Tibial nerve (tissue), 4 donors: ENCODE measurements at regions not wholly inside any gene's neighbourhood (a gene's known extent, or its start where the extent isn't known, plus 50 kb on each side); places are given as distances from the start of the nearest gene placed in this dataset.

Experiments used
- DNase-seq, 2 donors: peaks; one replicate each; pipeline ENCODE4 v3.0.0-alpha.2; 2019; ENCODE audit warnings: low spot score in 2 of 2
- H3K27ac ChIP-seq, 4 donors: fragments of 200-600 bp; sonication (generic) in 3 of 4; one replicate each; pipeline ENCODE4 v1.5.1; 2017 to 2019; ENCODE audit warnings: mild to moderate bottlenecking in 1 of 4
- H3K27me3 ChIP-seq, 2 donors: fragments of 200-600 bp; sonication (generic) in 1 of 2; one replicate each; pipeline versions ENCODE4 v1.5.1 to v1.6.0; 2017 to 2019
- H3K36me3 ChIP-seq, 3 donors: fragments of 200-600 bp; sonication (generic); one replicate each; pipeline ENCODE4 v1.5.1; 2018 to 2019
- H3K4me1 ChIP-seq, 4 donors: fragments of 200-600 bp; sonication (generic) in 3 of 4; one replicate each; pipeline ENCODE4 v1.5.1; 2017 to 2019
- H3K4me3 ChIP-seq, 4 donors: fragments of 200-600 bp; sonication (generic) in 3 of 4; one replicate each; pipeline ENCODE4 v1.5.1; 2017 to 2019; ENCODE audit warnings: mild to moderate bottlenecking in 1 of 4, moderate library complexity in 1 of 4
- H3K9me3 ChIP-seq, 4 donors: fragments of 200-600 bp; sonication (generic) in 3 of 4; one replicate each; pipeline ENCODE4 v1.5.1; 2017 to 2019
- EP300 ChIP-seq, 2 donors: sonication (generic); formaldehyde crosslinking; IDR thresholded peaks; one replicate each; pipeline ENCODE4 v1.6.1; 2017; ENCODE audit warnings: antibody characterized with exemption in 2 of 2, mild to moderate bottlenecking in 1 of 2
- POLR2A ChIP-seq, 2 donors: fragments of 450-650 bp; IDR thresholded peaks; one replicate each; pipeline ENCODE4 v1.6.1; 2017; ENCODE audit warnings: antibody characterized with exemption in 2 of 2, mild to moderate bottlenecking in 2 of 2, moderate library complexity in 2 of 2
- WGBS, 2 donors: methylation state at CpG; one replicate each; pipeline ENCODE4 v1.1.5; 2018; 5-methylcytosine and 5-hydroxymethylcytosine counted together
- TF ChIP-seq, protein P1 (sequence below), 5 experiments: fragments of 200-600 bp in 3 of 5; fragments of 450-650 bp in 2 of 5; sonication (generic) in 3 of 5; IDR thresholded peaks; one replicate each; pipeline ENCODE4 v1.5.1; 2016 to 2019; ENCODE audit warnings: antibody characterized with exemption in 5 of 5, mild to moderate bottlenecking in 3 of 5, moderate library complexity in 2 of 5

DNA sequence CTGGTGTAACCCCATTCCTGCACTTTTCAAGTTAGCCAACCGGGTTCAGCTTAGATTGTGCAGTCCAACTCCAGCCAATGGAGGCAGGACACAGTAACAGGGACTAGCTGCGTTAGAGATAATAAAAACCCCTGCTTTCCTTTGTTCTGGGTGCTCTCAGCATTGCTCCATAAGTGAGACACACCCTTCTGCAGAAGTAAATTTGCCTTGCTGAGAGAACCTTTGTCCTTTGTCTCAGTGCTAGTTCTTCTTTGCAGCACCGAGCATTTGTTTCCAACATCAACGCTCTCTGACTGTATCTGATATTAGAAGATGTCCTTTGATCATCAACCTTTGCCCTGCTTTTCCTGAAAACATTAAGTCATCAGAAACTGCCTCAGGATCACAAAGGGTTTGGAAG, 169.5 kb upstream of the OR13F1 start:
- H3K36me3 ChIP-seq: no peaks in the 10 kb centered on the region
- DNase-seq: no peak
- H3K27ac ChIP-seq: no peak overlapping the region
- no peaks in the 10 kb centered on the region for H3K4me1 ChIP-seq
- WGBS, 2 donors: 81 to 86% methylated on average over 4 of the region's 4 CpGs
- TF ChIP-seq, protein P1, sequence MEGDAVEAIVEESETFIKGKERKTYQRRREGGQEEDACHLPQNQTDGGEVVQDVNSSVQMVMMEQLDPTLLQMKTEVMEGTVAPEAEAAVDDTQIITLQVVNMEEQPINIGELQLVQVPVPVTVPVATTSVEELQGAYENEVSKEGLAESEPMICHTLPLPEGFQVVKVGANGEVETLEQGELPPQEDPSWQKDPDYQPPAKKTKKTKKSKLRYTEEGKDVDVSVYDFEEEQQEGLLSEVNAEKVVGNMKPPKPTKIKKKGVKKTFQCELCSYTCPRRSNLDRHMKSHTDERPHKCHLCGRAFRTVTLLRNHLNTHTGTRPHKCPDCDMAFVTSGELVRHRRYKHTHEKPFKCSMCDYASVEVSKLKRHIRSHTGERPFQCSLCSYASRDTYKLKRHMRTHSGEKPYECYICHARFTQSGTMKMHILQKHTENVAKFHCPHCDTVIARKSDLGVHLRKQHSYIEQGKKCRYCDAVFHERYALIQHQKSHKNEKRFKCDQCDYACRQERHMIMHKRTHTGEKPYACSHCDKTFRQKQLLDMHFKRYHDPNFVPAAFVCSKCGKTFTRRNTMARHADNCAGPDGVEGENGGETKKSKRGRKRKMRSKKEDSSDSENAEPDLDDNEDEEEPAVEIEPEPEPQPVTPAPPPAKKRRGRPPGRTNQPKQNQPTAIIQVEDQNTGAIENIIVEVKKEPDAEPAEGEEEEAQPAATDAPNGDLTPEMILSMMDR (IDR thresholded peaks at IDR 0.05): no peak
- TF ChIP-seq EP300 (IDR thresholded peaks at IDR 0.05) (no peak), POLR2A (IDR thresholded peaks at IDR 0.05) (no peak)
- no peak overlapping the region for H3K4me3 ChIP-seq
- no peaks in the 10 kb centered on the region for H3K27me3 ChIP-seq
- no peaks in the 10 kb centered on the region for H3K9me3 ChIP-seq

DNA sequence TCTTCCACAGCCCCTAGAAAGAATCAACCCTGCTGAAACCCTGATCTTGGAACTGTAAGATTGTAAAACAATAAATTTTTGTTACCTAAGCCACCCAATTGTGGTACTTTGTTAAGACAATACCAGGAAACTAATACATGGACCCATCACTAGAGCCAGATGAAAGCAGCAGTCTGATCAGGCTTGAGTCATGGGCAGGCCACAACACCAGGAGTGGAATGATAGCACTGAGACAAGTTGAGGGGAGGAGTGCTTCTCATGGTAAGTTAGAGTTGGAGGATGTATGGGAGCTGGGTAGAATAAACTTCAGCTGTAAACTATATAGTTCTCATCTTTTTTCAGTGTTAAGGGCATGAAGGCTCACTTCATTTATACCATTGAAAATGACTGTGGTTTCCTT, 164.4 kb upstream of the OR13F1 start:
- Histone ChIP-seq H3K9me3 (no peaks in the 10 kb centered on the region), H3K36me3 (no peaks in the 10 kb centered on the region), H3K27me3 (no peaks in the 10 kb centered on the region), H3K27ac (no peak overlapping the region), H3K4me1 (no peaks in the 10 kb centered on the region), H3K4me3 (no peak overlapping the region)
- TF ChIP-seq, protein P1 (IDR thresholded peaks at IDR 0.05): no peak
- no peak for TF ChIP-seq EP300 (IDR thresholded peaks at IDR 0.05)
- no peak for TF ChIP-seq POLR2A (IDR thresholded peaks at IDR 0.05)
- no peak for DNase-seq

DNA sequence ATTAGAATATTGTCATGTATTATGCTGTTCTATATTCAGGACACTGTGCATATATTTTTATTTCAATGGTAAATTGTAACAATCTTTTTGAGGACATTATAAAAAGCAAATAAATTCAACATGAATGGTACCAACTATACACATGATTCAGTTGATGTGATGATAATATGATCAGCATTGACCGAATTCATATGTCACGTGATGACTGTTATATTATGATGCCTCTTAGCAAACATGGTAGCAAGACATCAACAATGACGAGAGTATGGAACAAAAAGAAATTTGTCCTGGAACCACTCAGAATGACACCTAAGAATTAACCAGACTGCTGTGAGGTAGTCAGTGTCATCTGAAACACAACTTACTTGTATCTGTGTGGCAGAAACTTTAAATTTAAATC, 161.5 kb upstream of the OR13F1 start:
- Histone ChIP-seq H3K4me3 (no peak overlapping the region), H3K27me3 (no peaks in the 10 kb centered on the region), H3K27ac (no peak overlapping the region), H3K4me1 (no peaks in the 10 kb centered on the region), H3K36me3 (no peaks in the 10 kb centered on the region), H3K9me3 (no peaks in the 10 kb centered on the region)
- no peak for TF ChIP-seq EP300 (IDR thresholded peaks at IDR 0.05)
- TF ChIP-seq, protein P1 (IDR thresholded peaks at IDR 0.05): no peak
- TF ChIP-seq POLR2A (IDR thresholded peaks at IDR 0.05): no peak
- WGBS, 2 donors: 89% methylated on average over 3 of the region's 3 CpGs
- DNase-seq: no peak

DNA sequence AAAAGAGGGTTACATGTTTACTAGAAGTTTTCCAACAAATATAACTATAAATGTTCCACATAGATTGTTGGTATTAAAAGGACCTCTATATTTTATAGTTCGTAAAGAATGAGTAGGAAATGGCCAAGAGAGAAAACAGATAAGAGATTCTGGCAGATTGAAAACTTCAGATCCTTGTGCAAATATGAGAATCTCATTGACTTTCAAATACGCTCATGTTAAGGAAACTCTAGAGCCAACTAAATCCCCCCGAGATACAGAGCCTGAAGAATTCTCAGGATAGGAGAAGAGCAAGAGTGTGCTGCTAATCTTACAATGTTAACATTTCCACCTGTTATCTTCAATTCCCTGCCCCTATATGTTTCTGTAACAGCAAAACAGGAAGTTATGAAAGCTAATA, 159.0 kb upstream of the OR13F1 start:
- no peak for TF ChIP-seq POLR2A (IDR thresholded peaks at IDR 0.05)
- TF ChIP-seq, protein P1 (IDR thresholded peaks at IDR 0.05): no peak
- no peak for TF ChIP-seq EP300 (IDR thresholded peaks at IDR 0.05)
- Histone ChIP-seq H3K27me3 (no peaks in the 10 kb centered on the region), H3K27ac (no peak overlapping the region), H3K4me3 (no peak overlapping the region), H3K4me1 (no peaks in the 10 kb centered on the region), H3K9me3 (no peaks in the 10 kb centered on the region), H3K36me3 (no peaks in the 10 kb centered on the region)
- DNase-seq: no peak
- 75 to 77% methylated on average over 3 of the region's 3 CpGs for WGBS, 2 donors

DNA sequence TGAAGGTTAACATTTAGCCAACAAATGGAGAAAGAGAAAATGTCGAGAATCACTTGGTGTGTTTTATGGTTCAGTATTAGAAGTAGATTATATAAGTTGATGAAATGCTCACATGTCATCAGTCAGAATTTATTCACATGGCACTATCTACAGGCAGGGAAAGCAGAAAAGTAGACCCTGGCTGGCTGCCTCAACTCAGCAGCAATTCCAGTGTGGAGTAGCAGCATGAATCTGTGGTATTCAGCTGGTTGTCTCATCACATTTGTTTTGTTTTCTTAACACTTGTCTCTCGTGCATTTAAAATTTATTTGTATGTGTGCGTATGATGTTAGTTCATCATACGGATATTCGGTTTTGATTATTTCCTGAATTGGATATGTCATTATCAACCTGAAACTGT, 153.5 kb upstream of the OR13F1 start:
- no peak for DNase-seq
- 73 to 82% methylated on average over 5 of the region's 5 CpGs for WGBS, 2 donors
- Histone ChIP-seq H3K9me3 (no peaks in the 10 kb centered on the region), H3K4me3 (no peak overlapping the region), H3K36me3 (no peaks in the 10 kb centered on the region), H3K27ac (no peak overlapping the region), H3K4me1 (no peaks in the 10 kb centered on the region), H3K27me3 (no peaks in the 10 kb centered on the region)
- TF ChIP-seq, protein P1 (IDR thresholded peaks at IDR 0.05): no peak
- TF ChIP-seq EP300 (IDR thresholded peaks at IDR 0.05): no peak
- TF ChIP-seq POLR2A (IDR thresholded peaks at IDR 0.05): no peak
